ENCODE measurements at regions not wholly inside any gene's neighbourhood (a gene's known extent, or its start where the extent isn't known, plus 50 kb on each side); places are given as distances from the start of the nearest gene placed in this dataset.

DNA sequence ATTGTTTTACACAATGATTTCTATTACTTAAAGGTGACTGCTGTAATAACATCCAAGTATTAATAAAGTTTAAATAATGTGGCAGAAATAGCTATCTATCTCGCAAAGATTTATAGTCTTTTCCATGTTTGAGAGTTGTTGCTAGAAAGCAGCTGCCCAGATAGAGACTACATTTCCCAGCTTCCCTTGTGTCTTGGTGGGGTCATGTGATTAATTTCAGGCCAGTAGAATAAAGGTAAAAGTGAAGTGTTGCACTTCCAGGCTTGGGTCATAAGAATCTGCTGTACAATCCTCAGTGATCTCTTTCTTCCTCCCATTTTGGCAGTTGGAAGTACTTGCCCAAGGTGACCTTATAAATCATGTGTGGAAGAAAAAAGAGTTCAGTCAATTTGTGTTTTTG is 449.7 kb upstream of the USP15 start:
- H4K20me1 ChIP-seq (ENCODE audit: insufficient read depth) = no peaks in the 10 kb centered on the region
- H2AFZ ChIP-seq (ENCODE audit: low read depth, low read length, poor library complexity, severe bottlenecking) = peak overlapping the region; percentile 76
- H3K4me2 ChIP-seq (ENCODE audit: low read length) = no peak overlapping the region
- no peak overlapping the region for H3K27ac ChIP-seq (ENCODE audit: low read depth, low read length)
- ChIA-PET POLR2A (no interaction called here), CTCF (no interaction called here), RAD21 (ENCODE audit: low non-redundant PET in 1 of 2, low total read pairs in 2 of 2, uncharacterized antibody in 2 of 2, unreplicated experiment in 2 of 2) (no interaction called here)
- H3K36me3 ChIP-seq (ENCODE audit: control insufficient read depth in 1 of 2, insufficient read depth in 2 of 2, low read length in 2 of 2) = no peaks in the 10 kb centered on the region
- no TSS peak for BruUV-seq (replicated peaks)
- no peaks in the 10 kb centered on the region for H3K9me2 ChIP-seq (ENCODE audit: insufficient read depth)
- no peaks in the 10 kb centered on the region for H3K79me2 ChIP-seq (ENCODE audit: insufficient read depth, low read length)
- no peak for TF ChIP-seq ZNF274 (IDR thresholded peaks at IDR 0.05; ENCODE audit: low read depth, low read length)
- no peak for TF ChIP-seq ZFX (IDR thresholded peaks at IDR 0.05)
- TF ChIP-seq ELF1 (IDR thresholded peaks at IDR 0.05; ENCODE audit: borderline replicate concordance, low read depth) = no peak
- TF ChIP-seq, protein P1, sequence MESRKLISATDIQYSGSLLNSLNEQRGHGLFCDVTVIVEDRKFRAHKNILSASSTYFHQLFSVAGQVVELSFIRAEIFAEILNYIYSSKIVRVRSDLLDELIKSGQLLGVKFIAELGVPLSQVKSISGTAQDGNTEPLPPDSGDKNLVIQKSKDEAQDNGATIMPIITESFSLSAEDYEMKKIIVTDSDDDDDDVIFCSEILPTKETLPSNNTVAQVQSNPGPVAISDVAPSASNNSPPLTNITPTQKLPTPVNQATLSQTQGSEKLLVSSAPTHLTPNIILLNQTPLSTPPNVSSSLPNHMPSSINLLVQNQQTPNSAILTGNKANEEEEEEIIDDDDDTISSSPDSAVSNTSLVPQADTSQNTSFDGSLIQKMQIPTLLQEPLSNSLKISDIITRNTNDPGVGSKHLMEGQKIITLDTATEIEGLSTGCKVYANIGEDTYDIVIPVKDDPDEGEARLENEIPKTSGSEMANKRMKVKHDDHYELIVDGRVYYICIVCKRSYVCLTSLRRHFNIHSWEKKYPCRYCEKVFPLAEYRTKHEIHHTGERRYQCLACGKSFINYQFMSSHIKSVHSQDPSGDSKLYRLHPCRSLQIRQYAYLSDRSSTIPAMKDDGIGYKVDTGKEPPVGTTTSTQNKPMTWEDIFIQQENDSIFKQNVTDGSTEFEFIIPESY (IDR thresholded peaks at IDR 0.05; ENCODE audit: extremely low read depth, insufficient replicate concordance, low read length) = no peak
- no peak for TF ChIP-seq CBX3 (IDR thresholded peaks at IDR 0.05; ENCODE audit: low read depth)
- TF ChIP-seq, protein P2, sequence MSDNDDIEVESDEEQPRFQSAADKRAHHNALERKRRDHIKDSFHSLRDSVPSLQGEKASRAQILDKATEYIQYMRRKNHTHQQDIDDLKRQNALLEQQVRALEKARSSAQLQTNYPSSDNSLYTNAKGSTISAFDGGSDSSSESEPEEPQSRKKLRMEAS (IDR thresholded peaks at IDR 0.05) = no peak
- no peak overlapping the region for H3K9ac ChIP-seq (ENCODE audit: low read length)
- no peak overlapping the region for H3K4me3 ChIP-seq (replicated peaks in 1 of 2; ENCODE audit: low read depth in 1 of 2, low read length in 2 of 2)
- no peaks in the 10 kb centered on the region for H3K4me1 ChIP-seq (ENCODE audit: control insufficient read depth in 1 of 2, insufficient read depth in 2 of 2, low read length in 2 of 2)
- ATAC-seq (peak; percentile 63; the same call in 1 of the 2 replicates), DNase-seq (ENCODE audit: low read depth, low spot score) (no peak)
- H3K9me3 ChIP-seq (ENCODE audit: control insufficient read depth in 1 of 2, insufficient read depth in 1 of 2, low read depth in 1 of 2, low read length in 2 of 2) = no peaks in the 10 kb centered on the region
- no peaks in the 10 kb centered on the region for H3K27me3 ChIP-seq (ENCODE audit: insufficient read depth, low read length)
- intact Hi-C loops (cut with micrococcal nuclease) = no loop called here

DNA sequence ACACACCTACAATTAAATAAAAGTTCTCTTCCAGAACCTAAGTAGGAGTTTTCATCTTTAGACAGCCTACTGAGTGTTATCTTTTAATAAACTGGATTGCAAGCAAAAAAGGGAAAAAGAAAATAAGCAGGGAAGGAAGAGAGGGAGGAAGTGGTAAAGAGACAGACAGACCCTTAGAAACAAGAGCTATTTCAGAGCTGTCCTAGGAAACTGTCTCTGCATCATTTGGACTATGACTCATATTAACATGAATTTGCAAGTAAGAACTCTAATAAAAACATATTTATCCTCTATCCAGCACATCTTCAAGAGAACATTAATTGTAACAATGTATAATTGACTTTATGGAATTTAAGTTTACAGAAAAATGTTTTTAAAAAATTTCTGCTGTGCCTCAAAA is 438.8 kb upstream of the USP15 start:
- CTCF ChIA-PET = no interaction called here
- ATAC-seq (no peak), DNase-seq (ENCODE audit: low read depth, low spot score) (no peak)
- Histone ChIP-seq H3K36me3 (ENCODE audit: control insufficient read depth in 1 of 2, insufficient read depth in 2 of 2, low read length in 2 of 2) (no peaks in the 10 kb centered on the region), H3K27me3 (ENCODE audit: insufficient read depth, low read length) (no peaks in the 10 kb centered on the region), H3K4me2 (ENCODE audit: low read length) (no peak overlapping the region), H3K4me3 (replicated peaks in 1 of 2; ENCODE audit: low read depth in 1 of 2, low read length in 2 of 2) (no peak overlapping the region), H2AFZ (ENCODE audit: low read depth, low read length, poor library complexity, severe bottlenecking) (no peak overlapping the region), H3K27ac (ENCODE audit: low read depth, low read length) (no peak overlapping the region), H3K79me2 (ENCODE audit: insufficient read depth, low read length) (no peaks in the 10 kb centered on the region), H3K9me2 (ENCODE audit: insufficient read depth) (no peaks in the 10 kb centered on the region), H3K9me3 (ENCODE audit: control insufficient read depth in 1 of 2, insufficient read depth in 1 of 2, low read depth in 1 of 2, low read length in 2 of 2) (no peaks in the 10 kb centered on the region), H3K4me1 (ENCODE audit: control insufficient read depth in 1 of 2, insufficient read depth in 2 of 2, low read length in 2 of 2) (no peaks in the 10 kb centered on the region), H3K9ac (ENCODE audit: low read length) (no peak overlapping the region), H4K20me1 (ENCODE audit: insufficient read depth) (no peaks in the 10 kb centered on the region)
- TF ChIP-seq EZH2 (IDR thresholded peaks at IDR 0.05) (no peak), ZFX (IDR thresholded peaks at IDR 0.05) (no peak), SP1 (IDR thresholded peaks at IDR 0.05; ENCODE audit: low read depth) (no peak), ELF1 (IDR thresholded peaks at IDR 0.05; ENCODE audit: borderline replicate concordance, low read depth) (no peak)
- TF ChIP-seq, protein P3, sequence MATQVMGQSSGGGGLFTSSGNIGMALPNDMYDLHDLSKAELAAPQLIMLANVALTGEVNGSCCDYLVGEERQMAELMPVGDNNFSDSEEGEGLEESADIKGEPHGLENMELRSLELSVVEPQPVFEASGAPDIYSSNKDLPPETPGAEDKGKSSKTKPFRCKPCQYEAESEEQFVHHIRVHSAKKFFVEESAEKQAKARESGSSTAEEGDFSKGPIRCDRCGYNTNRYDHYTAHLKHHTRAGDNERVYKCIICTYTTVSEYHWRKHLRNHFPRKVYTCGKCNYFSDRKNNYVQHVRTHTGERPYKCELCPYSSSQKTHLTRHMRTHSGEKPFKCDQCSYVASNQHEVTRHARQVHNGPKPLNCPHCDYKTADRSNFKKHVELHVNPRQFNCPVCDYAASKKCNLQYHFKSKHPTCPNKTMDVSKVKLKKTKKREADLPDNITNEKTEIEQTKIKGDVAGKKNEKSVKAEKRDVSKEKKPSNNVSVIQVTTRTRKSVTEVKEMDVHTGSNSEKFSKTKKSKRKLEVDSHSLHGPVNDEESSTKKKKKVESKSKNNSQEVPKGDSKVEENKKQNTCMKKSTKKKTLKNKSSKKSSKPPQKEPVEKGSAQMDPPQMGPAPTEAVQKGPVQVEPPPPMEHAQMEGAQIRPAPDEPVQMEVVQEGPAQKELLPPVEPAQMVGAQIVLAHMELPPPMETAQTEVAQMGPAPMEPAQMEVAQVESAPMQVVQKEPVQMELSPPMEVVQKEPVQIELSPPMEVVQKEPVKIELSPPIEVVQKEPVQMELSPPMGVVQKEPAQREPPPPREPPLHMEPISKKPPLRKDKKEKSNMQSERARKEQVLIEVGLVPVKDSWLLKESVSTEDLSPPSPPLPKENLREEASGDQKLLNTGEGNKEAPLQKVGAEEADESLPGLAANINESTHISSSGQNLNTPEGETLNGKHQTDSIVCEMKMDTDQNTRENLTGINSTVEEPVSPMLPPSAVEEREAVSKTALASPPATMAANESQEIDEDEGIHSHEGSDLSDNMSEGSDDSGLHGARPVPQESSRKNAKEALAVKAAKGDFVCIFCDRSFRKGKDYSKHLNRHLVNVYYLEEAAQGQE (IDR thresholded peaks at IDR 0.05; ENCODE audit: low read depth) = no peak
- TF ChIP-seq, protein P2 (IDR thresholded peaks at IDR 0.05) = no peak
- TF ChIP-seq, protein P4, sequence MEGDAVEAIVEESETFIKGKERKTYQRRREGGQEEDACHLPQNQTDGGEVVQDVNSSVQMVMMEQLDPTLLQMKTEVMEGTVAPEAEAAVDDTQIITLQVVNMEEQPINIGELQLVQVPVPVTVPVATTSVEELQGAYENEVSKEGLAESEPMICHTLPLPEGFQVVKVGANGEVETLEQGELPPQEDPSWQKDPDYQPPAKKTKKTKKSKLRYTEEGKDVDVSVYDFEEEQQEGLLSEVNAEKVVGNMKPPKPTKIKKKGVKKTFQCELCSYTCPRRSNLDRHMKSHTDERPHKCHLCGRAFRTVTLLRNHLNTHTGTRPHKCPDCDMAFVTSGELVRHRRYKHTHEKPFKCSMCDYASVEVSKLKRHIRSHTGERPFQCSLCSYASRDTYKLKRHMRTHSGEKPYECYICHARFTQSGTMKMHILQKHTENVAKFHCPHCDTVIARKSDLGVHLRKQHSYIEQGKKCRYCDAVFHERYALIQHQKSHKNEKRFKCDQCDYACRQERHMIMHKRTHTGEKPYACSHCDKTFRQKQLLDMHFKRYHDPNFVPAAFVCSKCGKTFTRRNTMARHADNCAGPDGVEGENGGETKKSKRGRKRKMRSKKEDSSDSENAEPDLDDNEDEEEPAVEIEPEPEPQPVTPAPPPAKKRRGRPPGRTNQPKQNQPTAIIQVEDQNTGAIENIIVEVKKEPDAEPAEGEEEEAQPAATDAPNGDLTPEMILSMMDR (IDR thresholded peaks at IDR 0.05 in 2 of 3, conservative IDR thresholded peaks at IDR 0.05 in 1 of 3; ENCODE audit: borderline replicate concordance in 1 of 3, insufficient read depth in 1 of 3, low read depth in 2 of 3, low read length in 2 of 3) = no peak
- BruUV-seq (replicated peaks) = no TSS peak
- intact Hi-C loops (cut with micrococcal nuclease) = no loop called here
- RAD21 ChIA-PET (ENCODE audit: low non-redundant PET in 1 of 2, low total read pairs in 2 of 2, uncharacterized antibody in 2 of 2, unreplicated experiment in 2 of 2) = no interaction called here
- POLR2A ChIA-PET = no interaction called here
